ENCODE measurements at regions not wholly inside any gene's neighbourhood (a gene's known extent, or its start where the extent isn't known, plus 50 kb on each side); places are given as distances from the start of the nearest gene placed in this dataset.

DNA sequence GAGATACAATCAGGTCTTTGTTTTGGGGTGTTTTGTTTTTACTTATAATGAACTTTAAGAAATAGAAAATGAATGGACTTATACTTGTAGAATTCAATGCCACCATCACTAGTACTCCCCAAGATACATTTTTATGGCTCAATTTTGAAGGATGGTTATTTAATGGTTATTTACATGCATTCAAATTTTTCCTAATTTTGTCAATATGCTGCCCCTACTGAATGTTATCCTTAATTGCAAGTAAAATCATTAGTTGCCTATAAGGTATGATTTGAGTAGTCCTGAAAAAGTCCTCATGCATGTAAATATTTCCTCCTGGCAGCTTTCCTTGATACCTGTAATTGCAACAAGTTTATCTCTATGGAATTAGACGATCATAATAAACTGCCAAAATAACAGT, 391.2 kb downstream of the BCAT1 start:
- TF ChIP-seq, protein P1, sequence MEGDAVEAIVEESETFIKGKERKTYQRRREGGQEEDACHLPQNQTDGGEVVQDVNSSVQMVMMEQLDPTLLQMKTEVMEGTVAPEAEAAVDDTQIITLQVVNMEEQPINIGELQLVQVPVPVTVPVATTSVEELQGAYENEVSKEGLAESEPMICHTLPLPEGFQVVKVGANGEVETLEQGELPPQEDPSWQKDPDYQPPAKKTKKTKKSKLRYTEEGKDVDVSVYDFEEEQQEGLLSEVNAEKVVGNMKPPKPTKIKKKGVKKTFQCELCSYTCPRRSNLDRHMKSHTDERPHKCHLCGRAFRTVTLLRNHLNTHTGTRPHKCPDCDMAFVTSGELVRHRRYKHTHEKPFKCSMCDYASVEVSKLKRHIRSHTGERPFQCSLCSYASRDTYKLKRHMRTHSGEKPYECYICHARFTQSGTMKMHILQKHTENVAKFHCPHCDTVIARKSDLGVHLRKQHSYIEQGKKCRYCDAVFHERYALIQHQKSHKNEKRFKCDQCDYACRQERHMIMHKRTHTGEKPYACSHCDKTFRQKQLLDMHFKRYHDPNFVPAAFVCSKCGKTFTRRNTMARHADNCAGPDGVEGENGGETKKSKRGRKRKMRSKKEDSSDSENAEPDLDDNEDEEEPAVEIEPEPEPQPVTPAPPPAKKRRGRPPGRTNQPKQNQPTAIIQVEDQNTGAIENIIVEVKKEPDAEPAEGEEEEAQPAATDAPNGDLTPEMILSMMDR (IDR thresholded peaks at IDR 0.05; ENCODE audit: insufficient read depth, low read depth, low read length) = no peak
- no peak for TF ChIP-seq EZH2 (IDR thresholded peaks at IDR 0.05; ENCODE audit: insufficient read depth, low read length)
